HG02884 (cell line): ENCODE measurements at regions not wholly inside any gene's neighbourhood (a gene's known extent, or its start where the extent isn't known, plus 50 kb on each side); places are given as distances from the start of the nearest gene placed in this dataset.

Source experiments
- ATAC-seq: cut with Tn5 transposase; IDR thresholded peaks from one replicate; pipeline ENCODE4 v1.9.1; 2021; ENCODE audit warnings: mild to moderate bottlenecking, moderate library complexity; ENCODE audit not compliant: unreplicated experiment

DNA sequence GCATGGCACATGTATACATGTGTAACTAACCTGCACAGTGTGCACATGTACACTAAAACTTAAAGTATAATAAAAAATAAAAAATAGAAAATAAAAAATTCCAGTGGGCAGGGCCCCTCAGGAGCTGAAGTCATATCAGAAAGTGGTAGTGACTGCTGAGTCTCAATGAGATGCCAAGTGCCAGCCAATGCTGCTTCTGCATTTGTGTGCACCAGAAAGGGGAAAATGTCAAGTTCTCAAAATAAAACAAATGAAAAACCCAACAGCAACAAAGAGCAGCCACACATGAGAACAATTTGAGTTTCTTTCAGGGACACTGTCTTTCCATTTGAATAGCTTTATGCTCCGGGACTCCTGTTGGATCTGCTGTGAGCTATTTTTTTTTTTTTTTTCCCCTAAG lies 117.2 kb upstream of the CCDC112 start:
- ATAC-seq: no peak

DNA sequence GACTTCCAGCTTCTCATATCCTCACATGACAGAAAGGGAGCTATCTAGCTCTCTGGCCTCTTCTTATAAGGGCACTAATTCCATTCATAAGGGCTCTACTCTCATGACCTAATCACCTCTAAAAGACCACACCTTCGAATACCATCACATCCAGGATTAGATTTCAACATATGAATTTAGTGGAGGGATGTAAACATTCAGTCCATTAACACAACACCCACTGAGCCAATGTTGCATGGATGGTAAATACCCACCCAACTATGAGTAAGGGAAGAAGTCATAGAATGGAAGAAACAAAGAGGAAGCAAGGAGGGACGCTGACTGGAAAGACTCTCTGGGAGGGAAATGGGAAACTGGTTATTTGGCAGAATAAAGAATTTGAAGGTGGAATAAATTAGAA lies 112.6 kb upstream of the CCDC112 start:
- ATAC-seq: no peak

DNA sequence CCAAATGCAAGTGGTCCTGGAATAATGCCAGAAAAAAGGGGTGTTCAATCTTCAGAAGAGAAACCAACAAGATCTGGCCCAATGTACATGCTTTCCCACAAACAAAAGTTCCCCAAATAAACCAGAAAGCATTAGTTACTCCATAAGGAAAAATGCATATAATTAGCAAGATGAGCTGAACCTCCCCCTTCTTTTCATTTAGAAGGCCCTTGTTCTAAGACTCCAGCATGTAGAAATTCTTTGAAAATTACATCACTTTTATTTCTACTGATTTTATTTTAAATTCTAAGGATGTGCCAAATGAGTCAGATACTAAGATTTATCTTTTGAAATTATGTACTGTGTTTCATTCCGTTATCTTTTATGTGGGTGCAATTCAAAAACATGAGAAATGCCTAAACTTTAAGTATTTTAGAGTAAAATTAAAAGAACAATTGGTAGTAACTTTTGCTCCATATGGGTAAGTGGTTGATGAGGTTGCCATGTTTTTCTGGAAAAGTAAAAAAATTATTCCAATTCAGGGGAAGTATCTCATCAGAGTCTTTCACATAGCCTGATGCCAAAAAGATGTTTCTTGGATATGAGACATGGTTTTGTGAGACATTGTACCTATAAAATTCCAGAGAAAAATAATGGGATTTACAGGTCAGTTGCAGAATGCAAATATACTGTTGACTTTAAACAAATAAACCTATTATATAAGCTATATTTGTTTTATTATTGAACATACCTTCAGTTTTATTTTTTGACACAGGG lies 106.5 kb upstream of the CCDC112 start:
- ATAC-seq: no peak

DNA sequence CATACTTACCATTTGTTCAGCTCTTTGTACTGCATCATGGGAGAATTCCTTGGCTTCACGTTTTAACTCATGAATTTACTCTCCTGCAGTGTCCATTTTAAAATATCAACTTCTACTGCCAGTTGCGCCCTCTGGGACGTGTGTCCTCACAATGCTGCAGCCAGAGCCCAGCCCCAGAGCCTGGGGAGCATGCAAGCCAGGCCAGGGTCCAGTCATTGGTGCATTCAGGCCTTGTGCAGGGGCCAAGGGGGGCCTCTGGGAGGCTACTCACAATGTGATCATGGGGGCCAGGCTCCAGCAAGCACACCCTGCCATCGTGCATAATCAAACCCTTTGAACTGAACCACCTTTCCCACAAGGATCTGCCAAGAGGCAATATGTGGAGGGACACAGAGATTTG lies 105.6 kb upstream of the CCDC112 start:
- no peak for ATAC-seq

DNA sequence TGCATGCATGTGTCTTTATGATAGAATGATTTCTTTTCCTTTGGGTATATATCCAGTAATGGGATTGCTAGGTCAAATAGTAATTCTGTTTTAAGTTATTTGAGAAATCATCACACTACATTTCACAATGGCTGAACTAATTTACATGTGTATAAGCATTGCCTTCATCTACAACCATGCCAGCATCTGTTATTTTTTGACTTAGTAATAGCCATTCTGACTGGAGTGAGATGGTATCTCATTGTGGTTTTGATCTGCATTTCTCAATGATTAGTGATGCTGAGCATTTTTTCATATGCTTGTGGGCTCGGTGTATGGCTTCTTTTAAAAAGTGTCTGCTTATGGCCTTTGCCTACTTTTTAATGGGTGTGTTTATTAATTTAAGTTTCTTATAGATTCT lies 102.3 kb upstream of the CCDC112 start:
- no peak for ATAC-seq

DNA sequence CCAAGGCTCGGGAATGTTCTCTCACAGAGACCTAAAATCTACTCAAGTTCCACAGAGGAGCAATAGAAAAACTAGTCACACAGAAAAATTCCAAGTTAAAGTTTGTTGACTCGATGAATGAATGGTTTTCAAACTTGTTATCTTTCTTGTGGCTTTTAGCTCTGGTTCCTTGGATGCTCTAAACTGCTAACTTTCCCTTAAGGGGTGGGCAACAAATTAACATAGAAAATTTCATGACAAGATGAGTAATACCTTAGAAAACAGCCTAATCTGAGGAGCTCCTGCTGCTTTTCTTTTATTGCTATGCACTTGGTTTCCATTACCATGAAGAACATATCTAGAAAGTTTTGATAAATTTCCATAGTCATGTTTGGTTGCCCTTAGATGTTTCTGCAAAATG lies 100.2 kb upstream of the CCDC112 start:
- ATAC-seq: no peak

DNA sequence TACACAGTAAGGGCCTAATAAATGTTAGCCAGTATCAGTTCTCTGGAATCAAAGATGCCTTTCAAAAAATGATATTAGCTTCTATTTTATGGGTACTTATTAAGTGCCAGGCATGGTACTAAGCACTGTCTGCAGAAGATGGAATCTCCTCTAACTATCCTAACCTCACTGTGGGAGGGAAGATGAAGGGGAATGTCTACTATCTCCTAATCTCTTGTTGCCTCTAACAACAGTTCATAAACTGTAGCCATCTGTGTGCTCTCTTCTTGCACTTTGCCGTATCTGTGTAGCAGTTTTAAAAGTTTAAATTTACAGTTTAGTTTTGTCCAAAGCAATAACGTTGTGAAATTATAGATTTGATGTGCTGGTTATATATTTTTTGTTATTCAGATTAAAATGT lies 99.6 kb upstream of the CCDC112 start:
- ATAC-seq: no peak

DNA sequence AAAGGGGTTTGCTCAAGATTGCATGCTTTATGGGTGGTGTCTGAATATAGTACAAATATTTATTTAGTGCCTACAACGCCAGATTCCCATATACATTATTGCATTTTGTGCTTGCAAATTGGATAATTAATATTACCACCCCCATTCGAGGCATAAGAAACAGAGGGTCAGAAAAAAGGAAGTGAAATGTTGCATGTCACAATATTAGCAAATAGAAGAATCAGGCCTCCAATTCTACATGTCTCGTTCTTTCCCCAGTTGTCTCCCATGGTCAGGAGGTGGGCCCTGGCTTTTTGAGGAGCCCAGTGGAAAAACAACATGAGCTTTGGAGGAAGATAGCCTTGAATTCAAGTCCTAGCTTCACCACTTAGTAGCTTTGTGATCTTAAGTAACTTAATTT lies 98.1 kb upstream of the CCDC112 start:
- no peak for ATAC-seq

DNA sequence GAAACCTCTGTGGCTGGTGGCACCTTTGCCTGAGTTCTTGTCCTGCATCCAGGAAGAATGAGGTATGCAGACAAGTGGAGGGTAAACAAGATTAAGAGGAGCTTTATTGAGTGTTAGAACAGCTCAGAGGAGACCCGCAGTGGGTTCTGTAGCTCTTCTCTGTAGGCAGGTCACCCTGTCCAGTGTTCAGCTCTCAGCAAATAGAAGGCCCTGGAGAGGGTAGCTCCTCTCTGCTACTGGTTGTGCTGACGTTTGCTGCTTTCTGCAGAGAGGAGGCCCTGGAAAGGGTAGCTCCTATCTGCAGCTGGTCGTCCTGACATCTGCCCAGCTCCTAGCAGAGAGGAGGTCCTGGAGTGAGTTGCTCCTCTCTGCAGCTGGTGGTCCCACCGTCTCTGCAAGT lies 96.8 kb upstream of the CCDC112 start:
- ATAC-seq: no peak

DNA sequence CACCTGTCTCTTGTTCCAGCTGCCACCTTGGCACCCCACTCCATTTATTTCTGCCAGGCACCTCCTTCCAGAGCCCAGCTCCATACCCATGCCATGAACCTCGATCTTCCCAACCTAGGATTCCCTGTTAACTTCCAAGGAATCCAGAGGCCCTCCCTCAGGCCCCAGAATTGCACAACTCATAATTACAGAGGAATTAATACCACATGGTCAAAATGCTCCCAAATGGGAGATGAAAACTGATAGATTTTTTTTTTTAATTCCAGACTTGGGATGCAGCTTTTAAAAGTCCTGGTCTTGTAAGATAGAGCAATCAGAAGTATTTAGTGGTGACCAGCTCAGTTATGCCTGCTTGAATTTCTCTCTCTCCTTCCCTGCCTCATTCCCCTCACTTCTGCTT lies 96.2 kb upstream of the CCDC112 start:
- no peak for ATAC-seq

DNA sequence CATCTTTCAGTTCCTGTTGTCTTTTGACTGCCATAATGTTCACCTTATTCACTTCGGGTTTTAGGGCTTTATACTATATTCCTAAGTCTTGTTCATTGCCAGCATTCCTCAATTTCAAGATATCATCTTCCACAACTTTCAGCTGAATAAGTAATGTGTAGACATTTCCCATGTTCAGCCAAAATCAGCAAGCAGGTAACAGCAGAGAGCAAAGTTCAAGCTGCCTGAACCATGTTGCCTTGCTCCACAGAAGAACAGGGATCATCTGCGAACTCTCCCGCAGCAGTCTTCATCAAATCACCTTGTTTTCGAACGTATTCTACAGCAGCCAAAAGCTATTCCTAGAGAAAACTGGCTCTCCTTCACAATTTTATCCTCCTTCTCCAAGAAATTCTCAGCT lies 95.3 kb upstream of the CCDC112 start:
- ATAC-seq: no peak

DNA sequence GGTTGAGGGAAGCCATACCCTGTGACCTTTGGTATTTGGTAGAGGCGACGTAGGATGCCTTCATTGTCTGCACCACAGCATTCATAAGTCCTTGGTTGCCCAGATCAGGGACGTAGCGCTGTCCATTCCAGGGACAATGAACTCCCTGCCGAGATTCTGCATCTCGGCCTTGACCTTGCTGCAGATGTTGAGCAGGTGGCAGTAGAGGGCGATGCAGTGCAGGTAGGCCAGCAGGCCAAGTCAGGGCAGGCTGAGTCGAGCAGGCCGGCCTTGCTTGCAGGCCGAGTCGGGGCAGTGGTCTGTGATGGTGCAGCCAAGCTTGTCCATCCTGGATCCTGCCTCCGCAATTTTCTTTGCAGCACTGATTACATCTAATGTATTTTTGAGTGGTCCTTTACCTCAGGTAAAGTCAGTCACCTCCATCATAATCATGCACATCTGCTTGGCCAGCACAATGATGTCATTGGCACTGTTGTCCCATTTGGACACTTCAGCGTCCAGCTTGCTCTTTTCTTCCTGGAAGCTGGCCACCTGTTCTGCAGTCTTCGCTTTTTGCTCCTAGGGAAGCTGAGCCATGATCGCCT lies 93.4 kb upstream of the CCDC112 start:
- ATAC-seq: no peak

DNA sequence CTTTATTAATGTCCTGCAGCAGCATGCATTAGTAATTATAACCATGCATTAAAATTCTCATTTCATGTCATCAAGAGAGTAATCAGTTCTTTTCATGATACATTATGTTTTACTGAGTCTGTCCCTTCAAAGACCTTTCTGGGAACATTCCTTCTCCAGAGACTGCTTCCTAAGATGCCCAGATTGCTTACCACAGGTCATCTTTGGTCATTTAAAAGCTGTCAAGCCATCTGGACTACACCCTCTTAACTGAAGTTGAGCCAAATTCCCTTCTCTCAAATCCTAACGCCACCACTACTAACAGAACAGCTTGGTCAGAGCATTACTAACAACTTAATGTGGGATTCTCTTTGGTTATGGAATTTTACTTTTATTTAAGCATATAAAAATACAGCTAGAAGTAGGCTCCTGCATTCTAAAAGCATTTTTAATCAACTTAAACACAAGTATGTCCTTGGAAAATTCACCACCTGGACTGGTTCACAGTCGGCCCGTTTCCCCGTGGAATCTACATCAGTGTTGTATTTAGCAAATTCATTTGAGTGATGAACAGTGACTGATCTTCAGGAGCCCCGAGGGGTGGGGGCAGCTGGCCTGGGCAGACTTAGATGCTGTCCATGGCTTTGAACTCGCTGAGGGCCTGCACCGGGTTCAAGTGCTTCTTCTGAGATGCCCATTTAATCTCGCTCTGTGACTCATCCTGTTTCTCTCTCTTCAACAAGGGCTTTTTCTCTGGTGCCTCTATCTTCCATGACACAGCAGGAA lies 92.8 kb upstream of the CCDC112 start:
- ATAC-seq: no peak

DNA sequence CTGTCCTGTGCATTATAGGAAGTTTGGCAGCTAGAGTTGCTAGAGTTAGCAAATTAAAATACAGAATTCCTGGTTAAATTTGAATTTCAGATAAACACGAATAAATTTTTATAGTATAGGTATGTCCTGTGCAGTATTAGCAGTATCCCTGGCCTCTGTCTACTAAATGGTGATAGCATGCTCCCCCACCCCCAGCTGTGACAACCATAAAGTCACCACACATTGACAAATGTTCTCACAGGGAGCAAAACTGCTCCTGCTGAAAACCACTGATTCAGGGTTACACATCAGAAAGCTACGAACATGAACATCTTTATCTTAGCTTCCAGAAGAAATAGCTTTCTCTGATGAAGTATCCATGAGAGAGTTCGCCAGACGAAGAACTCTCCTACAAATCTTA lies 91.8 kb upstream of the CCDC112 start:
- ATAC-seq: no peak

DNA sequence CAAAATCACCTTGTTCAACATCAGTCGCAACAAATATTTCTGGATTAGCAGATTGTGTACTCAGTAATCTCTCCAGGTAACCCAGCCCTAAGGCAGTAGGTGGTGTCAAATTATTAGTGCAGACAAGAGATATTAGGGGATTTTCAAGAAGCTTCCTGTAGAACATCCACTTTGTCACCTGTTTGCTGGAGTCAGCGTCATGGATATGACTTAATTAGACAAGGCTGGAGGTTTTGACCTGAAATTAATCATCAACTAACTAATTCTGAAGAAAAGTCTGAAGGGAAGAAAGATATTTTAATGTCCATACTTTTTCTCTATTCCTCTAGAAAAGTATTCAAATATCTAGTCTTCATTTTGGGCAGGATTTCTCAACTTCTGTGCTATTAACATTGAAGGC lies 91.4 kb upstream of the CCDC112 start:
- ATAC-seq: no peak

DNA sequence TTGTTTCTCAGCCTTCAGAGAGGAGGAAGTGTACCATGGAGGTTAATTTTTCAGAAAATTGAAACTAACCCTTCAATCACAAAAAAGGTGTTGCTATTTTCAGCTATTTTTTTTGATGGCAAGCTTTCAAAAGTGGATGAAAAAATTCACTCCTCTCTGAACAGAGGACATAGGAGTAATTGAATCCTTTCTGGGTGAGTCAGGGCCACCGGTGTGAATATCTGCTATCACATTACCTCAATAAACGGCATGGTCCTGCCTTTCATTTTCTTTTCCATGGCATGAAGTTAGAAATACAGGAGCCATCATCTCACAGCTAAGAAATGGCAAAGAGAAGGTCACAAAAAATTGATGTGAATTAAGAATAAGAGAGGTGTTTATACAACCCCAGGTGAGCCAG lies 90.2 kb upstream of the CCDC112 start:
- no peak for ATAC-seq

DNA sequence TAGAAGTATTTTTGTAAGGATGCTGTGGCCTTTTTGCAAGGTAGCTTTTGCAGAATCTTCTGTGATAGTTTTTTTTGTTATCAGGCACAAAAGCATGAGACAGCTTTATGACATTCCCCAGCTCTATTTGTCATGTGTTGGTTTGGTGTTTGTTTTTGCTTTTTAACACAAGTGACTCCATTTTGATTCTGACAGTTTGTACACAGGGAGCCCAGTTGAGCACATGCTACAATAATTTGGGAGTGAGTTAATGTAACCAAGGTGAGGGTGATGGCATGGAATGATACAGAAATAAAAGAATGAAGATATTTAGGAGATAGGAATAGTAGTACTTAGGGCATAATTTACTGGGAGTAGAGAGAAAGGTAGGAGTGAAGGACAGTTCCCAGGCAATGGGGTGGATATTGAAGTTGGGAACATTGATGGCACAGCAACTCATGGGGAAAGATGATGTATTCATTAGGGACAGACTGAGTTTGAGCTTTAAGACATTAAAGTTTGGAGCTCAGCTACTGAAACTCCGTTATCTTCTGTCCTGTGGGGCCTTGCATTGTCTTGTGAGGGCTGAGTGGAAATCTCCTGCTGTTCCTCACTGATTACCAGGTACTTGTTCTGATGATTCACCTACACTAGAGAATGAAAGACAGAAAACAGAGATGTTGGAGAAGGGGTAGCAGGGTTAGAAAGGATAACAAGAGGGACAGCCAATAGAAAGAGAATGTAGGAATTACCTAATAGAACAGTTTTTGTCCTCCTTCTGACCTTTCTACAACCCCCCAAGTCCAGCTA lies 88.3 kb upstream of the CCDC112 start:
- no peak for ATAC-seq

DNA sequence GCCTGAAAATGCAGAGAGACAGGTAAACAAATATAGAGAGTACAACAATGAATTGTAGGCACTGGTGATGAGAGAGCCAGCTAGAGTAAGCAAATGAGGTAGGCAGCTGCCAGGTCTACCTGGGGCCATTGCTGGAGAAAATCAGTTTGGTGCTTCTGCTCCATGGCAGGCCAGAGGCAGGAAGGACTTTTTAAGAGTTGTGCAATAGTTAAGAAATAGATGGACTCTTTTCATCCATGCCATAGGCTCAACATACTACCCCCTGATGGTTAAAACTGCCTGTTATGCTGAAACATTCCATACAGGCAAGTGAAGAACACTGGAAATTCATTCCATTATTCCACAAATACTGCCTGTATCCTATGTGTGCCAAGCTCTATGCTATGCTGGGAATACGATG lies 86.5 kb upstream of the CCDC112 start:
- no peak for ATAC-seq

DNA sequence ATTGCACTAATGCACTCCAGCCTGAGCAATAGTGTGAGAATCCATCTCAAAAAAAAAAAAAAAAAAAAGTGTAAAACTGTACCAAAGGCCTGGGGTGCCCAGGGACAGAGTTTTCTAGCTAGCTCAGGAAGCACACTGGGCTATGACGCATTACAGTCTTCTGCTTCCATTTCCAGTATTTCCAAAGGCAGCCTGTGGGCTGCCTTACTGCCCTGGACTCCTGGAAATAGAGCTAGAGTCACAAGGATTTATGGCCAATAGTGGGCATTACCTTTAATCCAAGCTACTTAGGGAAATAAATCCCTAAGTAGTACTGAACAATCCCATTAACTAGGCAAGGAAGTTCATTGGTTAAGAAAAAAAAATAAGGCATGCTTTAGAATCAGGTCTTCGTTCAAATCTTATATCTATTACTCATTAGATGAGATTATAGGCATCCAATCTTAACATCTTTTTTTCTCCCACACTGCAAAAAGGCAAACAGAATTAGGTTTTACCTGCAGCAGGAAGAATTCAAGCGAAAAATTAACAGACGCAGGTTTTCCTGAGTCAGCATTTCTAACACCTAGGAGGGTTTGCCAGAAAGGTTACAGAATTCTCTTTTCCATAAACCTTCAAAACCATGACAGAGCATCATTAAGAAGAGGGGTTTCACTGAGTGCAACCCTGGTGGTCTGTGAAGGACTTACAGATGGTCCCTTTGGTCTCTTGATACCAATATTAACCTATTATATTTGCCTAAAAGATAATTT lies 85.6 kb upstream of the CCDC112 start:
- no peak for ATAC-seq

DNA sequence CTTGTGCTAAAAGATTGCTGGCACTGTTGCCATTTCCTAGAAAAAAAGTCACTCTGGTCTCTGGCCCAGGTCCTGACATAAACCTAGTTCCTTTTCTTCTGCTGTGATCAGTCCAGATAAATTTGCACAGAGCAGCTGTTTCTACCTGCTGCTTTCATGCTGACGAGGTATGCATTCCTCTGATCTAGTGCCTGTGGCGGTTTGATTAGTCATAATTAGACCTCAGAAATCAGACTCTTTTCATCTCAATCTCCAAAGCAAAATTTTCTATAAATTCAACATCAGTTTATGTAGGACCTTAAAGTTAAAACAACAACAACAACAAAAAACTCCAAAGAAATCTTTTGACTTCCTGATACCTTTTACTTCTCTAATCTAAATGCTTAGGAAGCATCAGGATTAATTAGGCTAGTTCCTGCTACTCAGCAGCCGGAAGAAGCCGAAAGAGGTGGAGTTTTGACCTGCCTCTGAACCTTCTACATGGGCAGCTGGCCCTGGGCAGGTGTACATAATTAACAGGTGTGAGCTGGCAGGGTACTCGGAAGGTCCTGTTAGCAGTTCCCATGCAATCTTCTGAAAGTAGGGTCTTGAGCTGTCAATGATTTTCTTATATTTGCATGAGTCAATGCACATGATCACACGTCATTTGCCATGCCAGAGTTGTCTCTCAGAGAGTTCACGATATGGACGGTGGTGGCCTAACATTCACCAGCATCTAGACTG lies 83.3 kb upstream of the CCDC112 start:
- peak; percentile 77 for ATAC-seq
